HEK293 (cell line): ENCODE measurements at regions not wholly inside any gene's neighbourhood (a gene's known extent, or its start where the extent isn't known, plus 50 kb on each side); places are given as distances from the start of the nearest gene placed in this dataset.

Experiments used
- CTCF ChIA-PET: fragments of 350-600 bp; formaldehyde crosslinking; extraction: SDS; loops from one replicate; lab custom pipeline; 2021; ENCODE audit warnings: antibody characterized with exemption; lab: Yijun Ruan, JAX
- POLR2A ChIA-PET: fragments of 300-600 bp; formaldehyde crosslinking; extraction: SDS; loops from one replicate; lab custom pipeline; 2020; ENCODE audit warnings: antibody characterized with exemption, inconsistent platforms; lab: Yijun Ruan, JAX
- H3K27ac ChIP-seq: fragments of 200-500 bp; sonication (Bioruptor generic); 2 replicates; pipeline ENCODE4 v1.5.1; 2014; ENCODE audit warnings: low read depth, low read length, control low read depth, inconsistent platforms; ENCODE audit errors: extremely low read depth
- H3K36me3 ChIP-seq, 2 experiments: fragments of 200-500 bp in 1 of 2; sonication (Bioruptor generic) in 1 of 2; 1 replicate in 1 of 2; 2 replicates in 1 of 2; pipeline ENCODE4 v1.5.1; 2014 to 2017; ENCODE audit warnings: inconsistent platforms in 2 of 2, low read length in 2 of 2; ENCODE audit not compliant: control insufficient read depth in 2 of 2, insufficient read depth in 1 of 2
- H3K4me1 ChIP-seq: fragments of 200-500 bp; sonication (Bioruptor generic); 2 replicates; pipeline ENCODE4 v1.5.1; 2014; ENCODE audit warnings: mild to moderate bottlenecking, low read length, inconsistent platforms; ENCODE audit not compliant: control insufficient read depth, insufficient read depth
- H3K4me3 ChIP-seq: 2 replicates; pipeline ENCODE4 v1.5.1; 2011; ENCODE audit warnings: low read depth, mild to moderate bottlenecking, control low read depth, low read length, moderate library complexity
- H3K9me3 ChIP-seq: fragments of 200-500 bp; sonication (Bioruptor generic); 2 replicates; pipeline ENCODE4 v1.5.1; 2014; ENCODE audit warnings: low read depth, low read length, inconsistent platforms; ENCODE audit not compliant: control insufficient read depth, insufficient read depth
- KLF10 ChIP-seq: fragments of 450-650 bp; IDR thresholded peaks from 2 replicates; pipeline ENCODE4 v1.5.1; 2018; ENCODE audit warnings: missing biosample characterization, mild to moderate bottlenecking, missing genetic modification characterization
- REPIN1 ChIP-seq: fragments of 450-650 bp; formaldehyde crosslinking; IDR thresholded peaks from 2 replicates; pipeline ENCODE4 v1.5.1; 2017; ENCODE audit warnings: missing biosample characterization, missing genetic modification characterization, low read depth
- ZBTB20 ChIP-seq: fragments of 450-650 bp; formaldehyde crosslinking; IDR thresholded peaks from 2 replicates; pipeline ENCODE4 v1.5.1; 2016; ENCODE audit warnings: missing biosample characterization, missing genetic modification characterization
- ZNF114 ChIP-seq: fragments of 450-650 bp; formaldehyde crosslinking; IDR thresholded peaks from 2 replicates; pipeline ENCODE4 v1.5.0; 2017; ENCODE audit warnings: missing biosample characterization, missing genetic modification characterization
- ZNF146 ChIP-seq: fragments of 450-650 bp; formaldehyde crosslinking; IDR thresholded peaks from 2 replicates; pipeline ENCODE4 v1.5.1; 2016; ENCODE audit warnings: missing biosample characterization, missing genetic modification characterization
- ZNF19 ChIP-seq: fragments of 450-650 bp; formaldehyde crosslinking; IDR thresholded peaks from 2 replicates; pipeline ENCODE4; 2016; ENCODE audit warnings: missing biosample characterization, missing genetic modification characterization, low read depth
- ZNF211 ChIP-seq: fragments of 450-650 bp; formaldehyde crosslinking; IDR thresholded peaks from 2 replicates; pipeline ENCODE4 v1.5.1; 2016; ENCODE audit warnings: low read depth, missing biosample characterization, missing genetic modification characterization
- ZNF248 ChIP-seq: fragments of 450-650 bp; formaldehyde crosslinking; IDR thresholded peaks from 2 replicates; pipeline ENCODE4 v1.5.1; 2017; ENCODE audit warnings: missing biosample characterization, missing genetic modification characterization
- ZNF423 ChIP-seq: fragments of 450-650 bp; formaldehyde crosslinking; IDR thresholded peaks from 2 replicates; pipeline ENCODE4 v1.5.1; 2016; ENCODE audit warnings: missing biosample characterization, missing genetic modification characterization
- ZNF521 ChIP-seq: fragments of 450-650 bp; formaldehyde crosslinking; IDR thresholded peaks from 2 replicates; pipeline ENCODE4 v1.5.1; 2017; ENCODE audit warnings: missing biosample characterization, mild to moderate bottlenecking, missing genetic modification characterization
- ZNF585B ChIP-seq: fragments of 450-650 bp; formaldehyde crosslinking; IDR thresholded peaks from 2 replicates; pipeline ENCODE4 v1.5.1; 2016; ENCODE audit warnings: missing biosample characterization, missing genetic modification characterization
- ZNF623 ChIP-seq: fragments of 450-650 bp; formaldehyde crosslinking; IDR thresholded peaks from 2 replicates; pipeline ENCODE4 v1.5.1; 2016; ENCODE audit warnings: missing biosample characterization, missing genetic modification characterization
- TF ChIP-seq, protein P1 (sequence below): fragments of 450-650 bp; formaldehyde crosslinking; IDR thresholded peaks from 2 replicates; pipeline ENCODE4 v1.5.1; 2016; ENCODE audit warnings: missing biosample characterization, missing genetic modification characterization
- TF ChIP-seq, protein P2 (sequence below): fragments of 450-650 bp; formaldehyde crosslinking; IDR thresholded peaks from 2 replicates; pipeline ENCODE4 v1.5.1; 2017; ENCODE audit warnings: missing biosample characterization, missing genetic modification characterization
- TF ChIP-seq, protein P3 (sequence below): sonication (generic); formaldehyde crosslinking; IDR thresholded peaks from 2 replicates; pipeline ENCODE4 v1.8.1; 2022; ENCODE audit warnings: mild to moderate bottlenecking, moderate library complexity, missing genetic modification reagents
- TF ChIP-seq, protein P4 (sequence below): fragments of 450-650 bp; formaldehyde crosslinking; optimal IDR thresholded peaks from 2 replicates; pipeline ENCODE3; 2016; ENCODE audit warnings: missing biosample characterization, mild to moderate bottlenecking, missing genetic modification characterization
- TF ChIP-seq, protein P5 (sequence below): fragments of 450-650 bp; formaldehyde crosslinking; IDR thresholded peaks from 2 replicates; pipeline ENCODE4 v1.5.1; 2016; ENCODE audit warnings: missing biosample characterization, missing genetic modification characterization
- TF ChIP-seq, protein P6 (sequence below): fragments of 450-650 bp; formaldehyde crosslinking; IDR thresholded peaks from 2 replicates; pipeline ENCODE4 v1.5.1; 2016; ENCODE audit warnings: missing biosample characterization, missing genetic modification characterization, borderline replicate concordance

DNA sequence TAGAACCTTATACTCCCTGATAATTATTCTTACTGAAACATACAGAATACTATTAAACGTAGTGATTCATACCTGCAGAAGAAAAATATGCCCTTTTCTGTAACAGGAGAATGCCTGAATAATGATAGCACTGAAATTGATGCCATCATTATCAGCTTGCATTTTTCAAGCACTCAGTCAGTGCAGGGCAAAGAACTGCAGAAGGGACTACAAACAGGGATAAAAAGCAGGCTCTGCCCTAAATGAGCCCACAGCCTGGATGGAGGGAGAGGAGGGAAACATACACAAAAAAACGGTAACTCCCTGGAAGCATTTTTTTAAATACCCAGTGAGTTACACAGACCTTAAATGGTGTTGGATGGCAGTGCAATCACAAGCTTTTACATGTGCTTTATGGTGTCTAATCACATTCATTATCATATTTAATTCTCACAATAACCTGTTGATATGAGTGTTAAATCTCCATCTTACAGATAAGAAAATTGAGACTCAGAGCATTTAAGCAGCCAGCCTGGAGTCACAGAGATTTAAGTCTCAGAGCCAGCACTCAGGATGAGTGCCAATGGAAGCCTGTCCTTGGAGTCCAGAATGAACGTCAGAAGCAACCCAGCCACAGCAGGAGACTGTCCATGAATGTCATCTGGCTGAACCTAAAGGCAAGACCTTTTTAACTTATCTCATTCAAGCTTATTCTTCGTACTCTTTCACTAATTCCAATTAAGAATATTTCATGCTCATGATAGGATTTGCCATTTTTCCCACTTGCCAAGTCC, 139.3 kb upstream of the CTNNA2 start:
- Histone ChIP-seq H3K4me1 (no peaks in the 10 kb centered on the region), H3K27ac (no peak overlapping the region), H3K9me3 (no peaks in the 10 kb centered on the region), H3K36me3 (no peaks in the 10 kb centered on the region), H3K4me3 (no peak overlapping the region)
- ChIA-PET POLR2A (no interaction called here), CTCF (no interaction called here)
- TF ChIP-seq ZBTB20 (tag by site-specific recombination) (no peak), REPIN1 (tag by site-specific recombination) (no peak), ZNF248 (tag by site-specific recombination) (no peak), KLF10 (tag by site-specific recombination) (no peak), ZNF114 (tag by site-specific recombination) (no peak), ZNF623 (tag by site-specific recombination) (no peak), ZNF521 (tag by site-specific recombination) (no peak), ZNF585B (no peak), ZNF146 (tag by site-specific recombination) (no peak)
- TF ChIP-seq, protein P1, sequence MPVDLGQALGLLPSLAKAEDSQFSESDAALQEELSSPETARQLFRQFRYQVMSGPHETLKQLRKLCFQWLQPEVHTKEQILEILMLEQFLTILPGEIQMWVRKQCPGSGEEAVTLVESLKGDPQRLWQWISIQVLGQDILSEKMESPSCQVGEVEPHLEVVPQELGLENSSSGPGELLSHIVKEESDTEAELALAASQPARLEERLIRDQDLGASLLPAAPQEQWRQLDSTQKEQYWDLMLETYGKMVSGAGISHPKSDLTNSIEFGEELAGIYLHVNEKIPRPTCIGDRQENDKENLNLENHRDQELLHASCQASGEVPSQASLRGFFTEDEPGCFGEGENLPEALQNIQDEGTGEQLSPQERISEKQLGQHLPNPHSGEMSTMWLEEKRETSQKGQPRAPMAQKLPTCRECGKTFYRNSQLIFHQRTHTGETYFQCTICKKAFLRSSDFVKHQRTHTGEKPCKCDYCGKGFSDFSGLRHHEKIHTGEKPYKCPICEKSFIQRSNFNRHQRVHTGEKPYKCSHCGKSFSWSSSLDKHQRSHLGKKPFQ (tag by site-specific recombination): no peak
- TF ChIP-seq, protein P2, sequence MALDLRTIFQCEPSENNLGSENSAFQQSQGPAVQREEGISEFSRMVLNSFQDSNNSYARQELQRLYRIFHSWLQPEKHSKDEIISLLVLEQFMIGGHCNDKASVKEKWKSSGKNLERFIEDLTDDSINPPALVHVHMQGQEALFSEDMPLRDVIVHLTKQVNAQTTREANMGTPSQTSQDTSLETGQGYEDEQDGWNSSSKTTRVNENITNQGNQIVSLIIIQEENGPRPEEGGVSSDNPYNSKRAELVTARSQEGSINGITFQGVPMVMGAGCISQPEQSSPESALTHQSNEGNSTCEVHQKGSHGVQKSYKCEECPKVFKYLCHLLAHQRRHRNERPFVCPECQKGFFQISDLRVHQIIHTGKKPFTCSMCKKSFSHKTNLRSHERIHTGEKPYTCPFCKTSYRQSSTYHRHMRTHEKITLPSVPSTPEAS (tag by site-specific recombination): no peak
- TF ChIP-seq, protein P3, sequence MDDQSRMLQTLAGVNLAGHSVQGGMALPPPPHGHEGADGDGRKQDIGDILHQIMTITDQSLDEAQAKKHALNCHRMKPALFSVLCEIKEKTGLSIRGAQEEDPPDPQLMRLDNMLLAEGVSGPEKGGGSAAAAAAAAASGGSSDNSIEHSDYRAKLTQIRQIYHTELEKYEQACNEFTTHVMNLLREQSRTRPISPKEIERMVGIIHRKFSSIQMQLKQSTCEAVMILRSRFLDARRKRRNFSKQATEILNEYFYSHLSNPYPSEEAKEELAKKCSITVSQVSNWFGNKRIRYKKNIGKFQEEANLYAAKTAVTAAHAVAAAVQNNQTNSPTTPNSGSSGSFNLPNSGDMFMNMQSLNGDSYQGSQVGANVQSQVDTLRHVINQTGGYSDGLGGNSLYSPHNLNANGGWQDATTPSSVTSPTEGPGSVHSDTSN (CRISPR knock-in tag): no peak
- TF ChIP-seq, protein P4, sequence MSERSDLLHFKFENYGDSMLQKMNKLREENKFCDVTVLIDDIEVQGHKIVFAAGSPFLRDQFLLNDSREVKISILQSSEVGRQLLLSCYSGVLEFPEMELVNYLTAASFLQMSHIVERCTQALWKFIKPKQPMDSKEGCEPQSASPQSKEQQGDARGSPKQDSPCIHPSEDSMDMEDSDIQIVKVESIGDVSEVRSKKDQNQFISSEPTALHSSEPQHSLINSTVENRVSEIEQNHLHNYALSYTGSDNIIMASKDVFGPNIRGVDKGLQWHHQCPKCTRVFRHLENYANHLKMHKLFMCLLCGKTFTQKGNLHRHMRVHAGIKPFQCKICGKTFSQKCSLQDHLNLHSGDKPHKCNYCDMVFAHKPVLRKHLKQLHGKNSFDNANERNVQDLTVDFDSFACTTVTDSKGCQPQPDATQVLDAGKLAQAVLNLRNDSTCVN (tag by site-specific recombination): no peak

DNA sequence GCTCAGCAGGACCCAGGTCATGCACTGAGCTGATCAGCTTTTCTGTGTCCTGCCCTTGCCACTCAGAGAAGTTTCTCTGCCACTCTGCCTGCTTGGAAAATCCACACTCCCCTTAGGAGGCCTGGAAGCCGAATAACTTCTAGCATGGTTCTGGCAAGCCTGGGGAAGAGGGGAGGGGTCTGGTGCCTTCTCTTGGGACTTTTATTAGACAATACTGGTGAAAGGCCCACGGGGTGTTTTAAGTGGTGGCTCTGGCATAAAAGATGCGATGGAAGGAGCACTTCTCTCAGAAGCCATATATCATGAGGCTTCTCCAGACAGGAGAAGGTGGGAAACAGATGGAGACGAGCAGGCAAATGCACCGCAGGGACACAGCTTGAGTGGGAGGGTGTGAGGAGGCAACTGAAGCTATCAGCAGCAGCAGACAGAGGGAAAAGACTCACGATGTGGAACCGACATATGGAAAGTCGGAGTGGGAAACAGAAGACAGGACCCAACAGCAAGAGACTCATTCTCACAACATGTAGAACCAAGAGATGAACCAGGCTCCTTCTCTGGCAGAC, 141.8 kb upstream of the CTNNA2 start:
- no peak overlapping the region for H3K4me3 ChIP-seq
- no peaks in the 10 kb centered on the region for H3K9me3 ChIP-seq
- no peaks in the 10 kb centered on the region for H3K4me1 ChIP-seq
- TF ChIP-seq, protein P5, sequence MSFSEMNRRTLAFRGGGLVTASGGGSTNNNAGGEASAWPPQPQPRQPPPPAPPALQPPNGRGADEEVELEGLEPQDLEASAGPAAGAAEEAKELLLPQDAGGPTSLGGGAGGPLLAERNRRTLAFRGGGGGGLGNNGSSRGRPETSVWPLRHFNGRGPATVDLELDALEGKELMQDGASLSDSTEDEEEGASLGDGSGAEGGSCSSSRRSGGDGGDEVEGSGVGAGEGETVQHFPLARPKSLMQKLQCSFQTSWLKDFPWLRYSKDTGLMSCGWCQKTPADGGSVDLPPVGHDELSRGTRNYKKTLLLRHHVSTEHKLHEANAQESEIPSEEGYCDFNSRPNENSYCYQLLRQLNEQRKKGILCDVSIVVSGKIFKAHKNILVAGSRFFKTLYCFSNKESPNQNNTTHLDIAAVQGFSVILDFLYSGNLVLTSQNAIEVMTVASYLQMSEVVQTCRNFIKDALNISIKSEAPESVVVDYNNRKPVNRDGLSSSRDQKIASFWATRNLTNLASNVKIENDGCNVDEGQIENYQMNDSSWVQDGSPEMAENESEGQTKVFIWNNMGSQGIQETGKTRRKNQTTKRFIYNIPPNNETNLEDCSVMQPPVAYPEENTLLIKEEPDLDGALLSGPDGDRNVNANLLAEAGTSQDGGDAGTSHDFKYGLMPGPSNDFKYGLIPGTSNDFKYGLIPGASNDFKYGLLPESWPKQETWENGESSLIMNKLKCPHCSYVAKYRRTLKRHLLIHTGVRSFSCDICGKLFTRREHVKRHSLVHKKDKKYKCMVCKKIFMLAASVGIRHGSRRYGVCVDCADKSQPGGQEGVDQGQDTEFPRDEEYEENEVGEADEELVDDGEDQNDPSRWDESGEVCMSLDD (tag by site-specific recombination): no peak
- TF ChIP-seq ZNF423 (no peak), ZNF211 (tag by site-specific recombination) (no peak), ZNF19 (tag by site-specific recombination) (no peak)
- TF ChIP-seq, protein P6, sequence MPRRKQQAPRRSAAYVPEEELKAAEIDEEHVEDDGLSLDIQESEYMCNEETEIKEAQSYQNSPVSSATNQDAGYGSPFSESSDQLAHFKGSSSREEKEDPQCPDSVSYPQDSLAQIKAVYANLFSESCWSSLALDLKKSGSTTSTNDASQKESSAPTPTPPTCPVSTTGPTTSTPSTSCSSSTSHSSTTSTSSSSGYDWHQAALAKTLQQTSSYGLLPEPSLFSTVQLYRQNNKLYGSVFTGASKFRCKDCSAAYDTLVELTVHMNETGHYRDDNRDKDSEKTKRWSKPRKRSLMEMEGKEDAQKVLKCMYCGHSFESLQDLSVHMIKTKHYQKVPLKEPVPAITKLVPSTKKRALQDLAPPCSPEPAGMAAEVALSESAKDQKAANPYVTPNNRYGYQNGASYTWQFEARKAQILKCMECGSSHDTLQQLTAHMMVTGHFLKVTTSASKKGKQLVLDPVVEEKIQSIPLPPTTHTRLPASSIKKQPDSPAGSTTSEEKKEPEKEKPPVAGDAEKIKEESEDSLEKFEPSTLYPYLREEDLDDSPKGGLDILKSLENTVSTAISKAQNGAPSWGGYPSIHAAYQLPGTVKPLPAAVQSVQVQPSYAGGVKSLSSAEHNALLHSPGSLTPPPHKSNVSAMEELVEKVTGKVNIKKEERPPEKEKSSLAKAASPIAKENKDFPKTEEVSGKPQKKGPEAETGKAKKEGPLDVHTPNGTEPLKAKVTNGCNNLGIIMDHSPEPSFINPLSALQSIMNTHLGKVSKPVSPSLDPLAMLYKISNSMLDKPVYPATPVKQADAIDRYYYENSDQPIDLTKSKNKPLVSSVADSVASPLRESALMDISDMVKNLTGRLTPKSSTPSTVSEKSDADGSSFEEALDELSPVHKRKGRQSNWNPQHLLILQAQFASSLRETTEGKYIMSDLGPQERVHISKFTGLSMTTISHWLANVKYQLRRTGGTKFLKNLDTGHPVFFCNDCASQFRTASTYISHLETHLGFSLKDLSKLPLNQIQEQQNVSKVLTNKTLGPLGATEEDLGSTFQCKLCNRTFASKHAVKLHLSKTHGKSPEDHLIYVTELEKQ (tag by site-specific recombination): no peak
- CTCF ChIA-PET: no interaction called here
- POLR2A ChIA-PET: no interaction called here
- H3K36me3 ChIP-seq: no peaks in the 10 kb centered on the region
- H3K27ac ChIP-seq: no peak overlapping the region
